Coronary artery (tissue), 2 donors: ENCODE measurements at regions not wholly inside any gene's neighbourhood (a gene's known extent, or its start where the extent isn't known, plus 50 kb on each side); places are given as distances from the start of the nearest gene placed in this dataset.

Experiments used
- DNase-seq: peaks from one replicate; pipeline ENCODE4 v3.0.0-alpha.2; 2017; ENCODE audit warnings: low spot score
- H3K27ac ChIP-seq, 2 donors: fragments of 200-600 bp; sonication (generic); one replicate each; pipeline ENCODE4 v1.5.1; 2016 to 2019
- H3K4me3 ChIP-seq: fragments of 200-600 bp; sonication (generic); 2 replicates; pipeline ENCODE4 v1.5.1; 2016; ENCODE audit warnings: mild to moderate bottlenecking, moderate library complexity
- CTCF ChIP-seq: fragments of 200-600 bp; sonication (generic); IDR thresholded peaks from one replicate; pipeline ENCODE4 v1.5.1; 2019; ENCODE audit warnings: antibody characterized with exemption

GRCh38 chr17:73861543-73861942 lies 217.3 kb upstream of the SDK2 start:
- no peak for DNase-seq
- no peak for TF ChIP-seq CTCF
- H3K27ac ChIP-seq = no peak overlapping the region
- no peak overlapping the region for H3K4me3 ChIP-seq

GRCh38 chr17:73863761-73864535 lies 219.7 kb upstream of the SDK2 start:
- no peak overlapping the region for H3K4me3 ChIP-seq
- no peak overlapping the region for H3K27ac ChIP-seq
- TF ChIP-seq CTCF = no peak
- DNase-seq = no peak

GRCh38 chr17:73865831-73866230 lies 221.6 kb upstream of the SDK2 start:
- TF ChIP-seq CTCF = no peak
- Histone ChIP-seq H3K27ac (no peak overlapping the region), H3K4me3 (no peak overlapping the region)
- DNase-seq = no peak

- no peak for DNase-seq
- H3K4me3 ChIP-seq = no peak overlapping the region
- H3K27ac ChIP-seq = no peak overlapping the region
- TF ChIP-seq CTCF = no peak
These were observed 222.8 kb upstream of the SDK2 start for GRCh38 chr17:73867056-73867455.

GRCh38 chr17:73870068-73870467 lies 225.8 kb upstream of the SDK2 start:
- no peak overlapping the region for H3K4me3 ChIP-seq
- TF ChIP-seq CTCF = no peak
- DNase-seq = no peak
- H3K27ac ChIP-seq = no peak overlapping the region

GRCh38 chr17:73870473-73870872 lies 226.2 kb upstream of the SDK2 start:
- Histone ChIP-seq H3K4me3 (no peak overlapping the region), H3K27ac (no peak overlapping the region)
- no peak for DNase-seq
- TF ChIP-seq CTCF = no peak

GRCh38 chr17:73872816-73873215 lies 228.6 kb upstream of the SDK2 start:
- no peak for DNase-seq
- TF ChIP-seq CTCF = no peak
- no peak overlapping the region for H3K4me3 ChIP-seq
- H3K27ac ChIP-seq = no peak overlapping the region
